Epithelial cell of proximal tubule (primary cell): ENCODE measurements at regions not wholly inside any gene's neighbourhood (a gene's known extent, or its start where the extent isn't known, plus 50 kb on each side); places are given as distances from the start of the nearest gene placed in this dataset.
A peak's percentile ranks its signal among the peaks of the same experiment; 100 is the strongest.
"Not testable (repeated sequence)": the region's sequence is repeated elsewhere in the genome, so short reads cannot be mapped to it uniquely, and the experiment has no call there.

Experiments used
- DNase-seq: peaks from one replicate; pipeline ENCODE4 v3.0.0-alpha.2; 2011; ENCODE audit warnings: low read depth
- H3K4me3 ChIP-seq: 2 replicates; pipeline ENCODE4 v1.5.1; 2011; ENCODE audit warnings: low read depth, mild to moderate bottlenecking, low read length
- CTCF ChIP-seq: conservative IDR thresholded peaks from 2 replicates; pipeline ENCODE4 v1.5.1; 2012; ENCODE audit warnings: low read depth, mild to moderate bottlenecking, low read length

GRCh38 chr3:95813244-95813643 is 1001.1 kb upstream of the EPHA6 start:
- H3K4me3 ChIP-seq, result no peak overlapping the region
- peak; percentile 59 for DNase-seq
- no peak for TF ChIP-seq CTCF

- no peak for TF ChIP-seq CTCF
- H3K4me3 ChIP-seq, result no peak overlapping the region
- peak; percentile 25 for DNase-seq
Measured at GRCh38 chr3:95815828-95816227, 998.6 kb upstream of the EPHA6 start.

- DNase-seq, result no peak
- H3K4me3 ChIP-seq, result no peak overlapping the region
- no peak for TF ChIP-seq CTCF
Measured at GRCh38 chr3:95826419-95826818, 988.0 kb upstream of the EPHA6 start.

- no peak overlapping the region for H3K4me3 ChIP-seq
- no peak for TF ChIP-seq CTCF
- no peak for DNase-seq
Measured at GRCh38 chr3:95832146-95832545, 982.2 kb upstream of the EPHA6 start.

DNA sequence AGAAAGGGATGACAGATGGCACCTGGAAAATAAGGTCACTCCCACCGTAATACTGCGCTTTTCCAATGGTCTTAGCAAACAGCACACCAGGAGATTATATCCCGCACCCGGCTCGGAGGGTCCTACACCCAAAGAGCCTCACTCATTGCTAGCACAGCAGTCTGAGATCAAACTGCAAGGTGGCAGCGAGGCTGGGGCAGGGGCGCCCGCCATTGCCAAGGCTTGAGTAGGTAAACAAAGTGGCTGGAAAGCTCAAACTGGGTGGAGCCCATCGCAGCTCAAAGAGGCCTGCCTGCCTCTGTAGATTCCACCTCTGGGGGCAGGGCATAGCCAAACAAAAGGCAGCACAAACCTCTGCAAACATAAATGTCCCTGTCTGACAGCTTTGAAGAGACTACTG is 953.8 kb upstream of the EPHA6 start:
- not testable (repeated sequence) for H3K4me3 ChIP-seq, DNase-seq

- DNase-seq, result no peak
- H3K4me3 ChIP-seq, result no peak overlapping the region
- TF ChIP-seq CTCF, result no peak
Measured at GRCh38 chr3:95883801-95884200, 930.6 kb upstream of the EPHA6 start.

DNA sequence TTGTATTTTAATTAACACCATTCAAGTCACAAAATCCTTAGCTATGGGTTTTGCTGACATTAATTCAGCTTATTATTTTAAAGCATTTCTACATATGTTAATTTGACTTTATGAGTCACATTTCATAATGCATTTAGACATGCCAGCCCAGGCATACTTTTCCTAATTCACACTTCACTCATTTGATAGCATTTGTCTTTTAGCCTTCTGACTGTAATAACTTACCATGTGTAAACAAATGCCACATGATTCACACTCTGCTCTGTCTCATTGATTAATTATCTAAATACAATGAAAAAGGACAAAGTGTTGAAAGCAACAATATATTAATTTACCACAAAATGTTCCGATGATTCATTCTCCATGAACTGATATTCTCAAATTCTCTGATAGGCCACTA is 927.8 kb upstream of the EPHA6 start:
- no peak for DNase-seq
- no peak for TF ChIP-seq CTCF
- no peak overlapping the region for H3K4me3 ChIP-seq

- TF ChIP-seq CTCF, result no peak
- no peak overlapping the region for H3K4me3 ChIP-seq
- no peak for DNase-seq
Measured at GRCh38 chr3:95887114-95887513, 927.3 kb upstream of the EPHA6 start.
